Prostate gland (tissue), 2 donors: ENCODE measurements at regions not wholly inside any gene's neighbourhood (a gene's known extent, or its start where the extent isn't known, plus 50 kb on each side); places are given as distances from the start of the nearest gene placed in this dataset.
"Not testable (repeated sequence)": the region's sequence is repeated elsewhere in the genome, so short reads cannot be mapped to it uniquely, and the experiment has no call there.

ENCODE experiments used
- DNase-seq: peaks from one replicate; pipeline ENCODE4 v3.0.0-alpha.2; 2019; ENCODE audit warnings: low spot score
- H3K27ac ChIP-seq, 2 donors: fragments of 200-600 bp; sonication (generic); 2 replicates each; pipeline ENCODE4 v1.5.1; 2017 to 2019
- H3K27me3 ChIP-seq: fragments of 200-600 bp; sonication (generic); replicated peaks from 2 replicates; pipeline ENCODE4 v1.5.1; 2019; ENCODE audit not compliant: insufficient read depth
- H3K36me3 ChIP-seq, 2 donors: fragments of 200-600 bp; sonication (generic); 1 replicate in 1 of 2; 2 replicates in 1 of 2; pipeline versions ENCODE4 v1.5.1 to v1.8.1; 2017 to 2019
- H3K4me1 ChIP-seq: fragments of 200-600 bp; sonication (generic); replicated peaks from 2 replicates; pipeline ENCODE4 v1.5.1; 2019
- H3K4me3 ChIP-seq, 2 donors: fragments of 200-600 bp; sonication (generic); 2 replicates each; pipeline ENCODE4 v1.5.1; 2017 to 2019
- H3K9me3 ChIP-seq: fragments of 200-600 bp; sonication (generic); 2 replicates; pipeline ENCODE4 v1.5.1; 2017
- POLR2A ChIP-seq: fragments of 450-650 bp; IDR thresholded peaks from one replicate; pipeline ENCODE4 v1.6.1; 2016; ENCODE audit warnings: antibody characterized with exemption, mild to moderate bottlenecking
- POLR2AphosphoS5 ChIP-seq: sonication (generic); formaldehyde crosslinking; IDR thresholded peaks from one replicate; pipeline ENCODE4 v1.6.1; 2017; ENCODE audit warnings: antibody characterized with exemption
- WGBS: methylation state at CpG from one replicate; pipeline ENCODE4 v1.1.5; 2018; 5-methylcytosine and 5-hydroxymethylcytosine counted together
- intact Hi-C: fragments of 100-400 bp; cut with DNase I; formaldehyde crosslinking; loops from one replicate; pipeline ENCODE4 v1.14.2; 2022
- TF ChIP-seq, protein P1 (sequence below), 4 experiments: fragments of 200-600 bp in 2 of 4; fragments of 450-650 bp in 2 of 4; sonication (generic) in 2 of 4; IDR thresholded peaks; 1 replicate in 3 of 4; 2 replicates in 1 of 4; pipeline ENCODE4 v1.5.1; 2016 to 2019; ENCODE audit warnings: antibody characterized with exemption in 4 of 4, mild to moderate bottlenecking in 2 of 4, moderate library complexity in 2 of 4

DNA sequence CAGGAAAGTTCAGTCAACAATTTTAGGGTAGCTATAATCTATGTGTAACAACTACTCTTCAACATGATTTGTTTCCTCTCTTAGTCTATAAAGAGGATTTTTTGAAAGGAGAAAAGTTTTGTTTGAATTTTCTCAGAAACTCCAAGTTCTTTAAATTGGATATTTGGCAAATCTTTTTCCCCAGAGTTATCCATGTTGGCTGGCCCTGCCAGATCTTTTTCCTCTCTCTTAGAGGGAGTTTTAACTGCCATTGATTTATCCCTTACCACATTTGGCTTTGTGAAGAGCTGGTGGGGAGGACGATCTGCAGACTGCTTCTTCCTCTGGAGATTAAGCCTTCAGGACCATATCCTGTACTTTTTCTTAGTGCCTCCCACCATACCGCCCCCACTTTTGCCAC lies 64.9 kb upstream of the ROPN1 start:
- TF ChIP-seq POLR2A (no peak), POLR2AphosphoS5 (no peak)
- TF ChIP-seq, protein P1, sequence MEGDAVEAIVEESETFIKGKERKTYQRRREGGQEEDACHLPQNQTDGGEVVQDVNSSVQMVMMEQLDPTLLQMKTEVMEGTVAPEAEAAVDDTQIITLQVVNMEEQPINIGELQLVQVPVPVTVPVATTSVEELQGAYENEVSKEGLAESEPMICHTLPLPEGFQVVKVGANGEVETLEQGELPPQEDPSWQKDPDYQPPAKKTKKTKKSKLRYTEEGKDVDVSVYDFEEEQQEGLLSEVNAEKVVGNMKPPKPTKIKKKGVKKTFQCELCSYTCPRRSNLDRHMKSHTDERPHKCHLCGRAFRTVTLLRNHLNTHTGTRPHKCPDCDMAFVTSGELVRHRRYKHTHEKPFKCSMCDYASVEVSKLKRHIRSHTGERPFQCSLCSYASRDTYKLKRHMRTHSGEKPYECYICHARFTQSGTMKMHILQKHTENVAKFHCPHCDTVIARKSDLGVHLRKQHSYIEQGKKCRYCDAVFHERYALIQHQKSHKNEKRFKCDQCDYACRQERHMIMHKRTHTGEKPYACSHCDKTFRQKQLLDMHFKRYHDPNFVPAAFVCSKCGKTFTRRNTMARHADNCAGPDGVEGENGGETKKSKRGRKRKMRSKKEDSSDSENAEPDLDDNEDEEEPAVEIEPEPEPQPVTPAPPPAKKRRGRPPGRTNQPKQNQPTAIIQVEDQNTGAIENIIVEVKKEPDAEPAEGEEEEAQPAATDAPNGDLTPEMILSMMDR (IDR thresholded peaks at IDR 0.05): no peak
- 39% methylated on average over 2 of the region's 2 CpGs for WGBS
- H3K27me3 ChIP-seq: no peaks in the 10 kb centered on the region
- intact Hi-C loops: no loop called here
- DNase-seq: no peak
- no peaks in the 10 kb centered on the region for H3K36me3 ChIP-seq
- no peak overlapping the region for H3K27ac ChIP-seq
- H3K9me3 ChIP-seq: no peaks in the 10 kb centered on the region
- H3K4me3 ChIP-seq: no peak overlapping the region
- H3K4me1 ChIP-seq: no peaks in the 10 kb centered on the region

DNA sequence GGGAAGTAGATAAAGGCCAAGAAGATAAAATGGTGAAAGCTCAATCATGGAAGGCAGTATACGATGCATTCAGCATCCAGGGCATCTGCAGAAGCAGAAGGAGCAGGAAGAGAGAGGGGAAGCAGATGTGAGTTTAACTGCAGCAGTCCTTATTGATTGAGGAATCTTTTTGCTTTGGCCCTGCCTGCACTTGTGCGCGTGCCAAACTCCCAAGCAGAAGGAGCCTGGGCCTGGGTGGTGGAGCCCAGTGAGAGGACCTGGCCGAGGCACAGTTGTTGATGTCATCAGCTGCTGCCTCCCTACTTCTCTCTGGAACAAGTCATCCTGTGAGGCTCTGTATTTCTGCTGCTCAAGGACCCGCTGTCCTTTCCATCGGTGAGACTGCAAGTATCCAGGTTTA lies 65.5 kb upstream of the ROPN1 start:
- WGBS: 72% methylated on average over 6 of the region's 6 CpGs
- no peak overlapping the region for H3K4me3 ChIP-seq
- no peaks in the 10 kb centered on the region for H3K4me1 ChIP-seq
- DNase-seq: no peak
- no peaks in the 10 kb centered on the region for H3K9me3 ChIP-seq
- intact Hi-C loops: no loop called here
- H3K27ac ChIP-seq: no peak overlapping the region
- H3K27me3 ChIP-seq: no peaks in the 10 kb centered on the region
- TF ChIP-seq, protein P1 (IDR thresholded peaks at IDR 0.05): no peak
- no peak for TF ChIP-seq POLR2A
- TF ChIP-seq POLR2AphosphoS5: no peak
- H3K36me3 ChIP-seq: no peaks in the 10 kb centered on the region

- WGBS: 83% methylated on average over 1 of the region's 1 CpG
- Histone ChIP-seq H3K9me3 (no peaks in the 10 kb centered on the region), H3K4me1 (no peaks in the 10 kb centered on the region), H3K36me3 (no peaks in the 10 kb centered on the region), H3K4me3 (no peak overlapping the region), H3K27ac (no peak overlapping the region), H3K27me3 (no peaks in the 10 kb centered on the region)
- no peak for TF ChIP-seq POLR2AphosphoS5
- no peak for TF ChIP-seq POLR2A
- TF ChIP-seq, protein P1 (IDR thresholded peaks at IDR 0.05): no peak
- intact Hi-C loops: no loop called here
- DNase-seq: no peak
Observed at GRCh38 chr3:124059580-124059979, 67.7 kb upstream of the ROPN1 start.

GRCh38 chr3:124063197-124063909 lies 71.4 kb upstream of the ROPN1 start:
- DNase-seq: no peak
- Histone ChIP-seq H3K4me3 (no peak overlapping the region), H3K9me3 (no peaks in the 10 kb centered on the region), H3K4me1 (no peaks in the 10 kb centered on the region), H3K36me3 (no peaks in the 10 kb centered on the region), H3K27ac (no peak overlapping the region), H3K27me3 (no peaks in the 10 kb centered on the region)
- TF ChIP-seq POLR2A: no peak
- TF ChIP-seq, protein P1 (IDR thresholded peaks at IDR 0.05): no peak
- no peak for TF ChIP-seq POLR2AphosphoS5
- intact Hi-C loops: no loop called here
- 81% methylated on average over 9 of the region's 9 CpGs for WGBS

DNA sequence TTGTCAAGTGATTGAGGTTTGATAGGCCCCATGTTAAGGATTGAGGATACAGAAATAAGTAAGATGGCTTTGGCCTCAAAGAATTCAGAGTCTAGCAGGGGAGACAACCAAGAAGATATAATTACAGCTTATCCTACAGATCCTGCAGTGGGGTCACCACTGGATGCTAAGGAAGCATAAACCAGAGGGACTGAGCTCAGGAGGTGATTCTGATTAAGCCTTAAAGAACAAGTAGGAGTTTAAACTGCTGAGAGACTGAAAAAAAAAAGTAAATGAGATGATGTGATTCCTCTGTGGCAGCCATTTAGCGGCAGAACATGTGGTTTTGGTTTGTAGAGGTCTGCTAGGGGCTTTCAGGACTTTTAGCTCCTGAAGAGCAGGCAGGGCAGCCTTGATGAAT lies 72.1 kb upstream of the ROPN1 start:
- Histone ChIP-seq H3K4me1 (no peaks in the 10 kb centered on the region), H3K9me3 (no peaks in the 10 kb centered on the region), H3K36me3 (no peaks in the 10 kb centered on the region), H3K27me3 (no peaks in the 10 kb centered on the region), H3K27ac (no peak overlapping the region), H3K4me3 (no peak overlapping the region)
- no peak for DNase-seq
- TF ChIP-seq, protein P1 (IDR thresholded peaks at IDR 0.05): no peak
- TF ChIP-seq POLR2A (no peak), POLR2AphosphoS5 (no peak)
- intact Hi-C loops: no loop called here
- 100% methylated on average over 1 of the region's 1 CpG for WGBS

DNA sequence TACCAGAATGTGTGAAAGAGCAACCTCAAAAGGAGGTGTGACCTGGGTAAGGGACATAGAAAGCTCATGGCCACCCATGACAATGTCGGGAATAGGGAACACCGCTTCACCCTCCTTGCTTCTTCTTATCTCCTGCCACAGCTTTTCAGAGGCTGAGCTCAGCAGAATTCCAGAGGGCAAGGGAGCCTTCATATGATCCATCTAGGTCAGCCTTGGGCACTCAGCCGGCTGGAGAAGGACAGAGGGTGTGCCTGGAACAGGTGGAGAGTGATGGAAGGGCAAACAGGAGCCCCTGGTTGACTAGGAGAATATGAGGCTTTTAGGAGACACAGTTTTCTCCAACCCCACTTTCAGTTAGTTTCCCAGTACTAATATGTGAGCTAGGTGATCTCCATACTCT lies 74.6 kb upstream of the ROPN1 start:
- 90% methylated on average over 3 of the region's 3 CpGs for WGBS
- intact Hi-C loops: not testable (repeated sequence)

DNA sequence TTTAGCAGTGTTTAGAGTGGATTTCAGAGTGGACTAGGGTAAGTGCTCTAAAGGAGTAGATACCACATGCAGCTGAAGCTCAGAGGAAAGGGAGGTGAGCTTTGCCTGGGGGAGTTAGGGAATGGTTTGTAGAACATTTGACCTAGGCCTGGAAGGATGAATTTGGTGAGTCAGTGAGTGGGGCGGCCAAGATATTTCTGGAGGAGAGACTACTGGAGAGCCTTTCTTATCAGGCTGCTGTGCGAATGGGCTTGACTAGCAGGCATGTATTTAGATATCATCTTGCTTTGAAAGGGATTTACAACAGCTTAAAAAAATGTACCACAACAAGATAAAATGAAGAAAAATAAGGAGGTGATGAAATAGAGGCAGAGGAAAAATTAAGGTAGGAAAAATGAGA lies 77.8 kb upstream of the ROPN1 start:
- DNase-seq, H3K27ac ChIP-seq: not testable (repeated sequence)

More for the DNA sequence above, 74.6 kb upstream of the ROPN1 start:
- DNase-seq, H3K27ac ChIP-seq, H3K27me3 ChIP-seq, H3K36me3 ChIP-seq, H3K4me3 ChIP-seq, H3K9me3 ChIP-seq, H3K4me1 ChIP-seq: not testable (repeated sequence)

More for the DNA sequence above, 77.8 kb upstream of the ROPN1 start:
- H3K4me3 ChIP-seq, intact Hi-C loops, H3K9me3 ChIP-seq, H3K27me3 ChIP-seq, H3K4me1 ChIP-seq, H3K36me3 ChIP-seq: not testable (repeated sequence)
- WGBS: 89% methylated on average over 2 of the region's 2 CpGs
